Activated CD4-positive, alpha-beta T cell treated with anti-CD3 and anti-CD28 coated beads, Interleukin-2, amount 50 U/mL, for 1 hour (primary cell): ENCODE measurements at regions not wholly inside any gene's neighbourhood (a gene's known extent, or its start where the extent isn't known, plus 50 kb on each side); places are given as distances from the start of the nearest gene placed in this dataset.

Experiments used
- DNase-seq: peaks from one replicate; pipeline ENCODE4 v3.0.0-alpha.2; 2020

- no peak for DNase-seq
Observed at GRCh38 chr5:38023371-38023770, 183.5 kb upstream of the GDNF start.

GRCh38 chr5:38022631-38023030 is 182.8 kb upstream of the GDNF start:
- no peak for DNase-seq

GRCh38 chr5:38018016-38018415 is 178.2 kb upstream of the GDNF start:
- no peak for DNase-seq

GRCh38 chr5:38013107-38013506 is 173.3 kb upstream of the GDNF start:
- no peak for DNase-seq

- DNase-seq, result no peak
Observed at GRCh38 chr5:38011668-38012188, 171.9 kb upstream of the GDNF start.

GRCh38 chr5:38009749-38010358 is 170.0 kb upstream of the GDNF start:
- DNase-seq, result no peak

- DNase-seq, result no peak
Observed at GRCh38 chr5:38008198-38008597, 168.4 kb upstream of the GDNF start.

- DNase-seq, result no peak
Observed at GRCh38 chr5:37999593-37999992, 159.8 kb upstream of the GDNF start.

GRCh38 chr5:37996918-37997317 is 157.1 kb upstream of the GDNF start:
- DNase-seq, result no peak

- no peak for DNase-seq
Observed at GRCh38 chr5:37994729-37995128, 154.9 kb upstream of the GDNF start.

- DNase-seq, result no peak
Observed at GRCh38 chr5:37991301-37992299, 151.8 kb upstream of the GDNF start.

GRCh38 chr5:37989884-37990283 is 150.0 kb upstream of the GDNF start:
- DNase-seq, result no peak

- DNase-seq, result no peak
Observed at GRCh38 chr5:37988454-37989046, 148.7 kb upstream of the GDNF start.

GRCh38 chr5:37984300-37984699 is 144.5 kb upstream of the GDNF start:
- DNase-seq, result no peak

GRCh38 chr5:37983463-37983862 is 143.6 kb upstream of the GDNF start:
- DNase-seq, result no peak

- no peak for DNase-seq
Observed at GRCh38 chr5:37979559-37979958, 139.7 kb upstream of the GDNF start.

- no peak for DNase-seq
Observed at GRCh38 chr5:37975531-37975930, 135.7 kb upstream of the GDNF start.

- no peak for DNase-seq
Observed at GRCh38 chr5:37971483-37972024, 131.7 kb upstream of the GDNF start.

GRCh38 chr5:37966871-37967270 is 127.0 kb upstream of the GDNF start:
- DNase-seq, result no peak

- DNase-seq, result no peak
Observed at GRCh38 chr5:37966291-37966690, 126.5 kb upstream of the GDNF start.

- DNase-seq, result no peak
Observed at GRCh38 chr5:37962389-37962788, 122.5 kb upstream of the GDNF start.

GRCh38 chr5:37957218-37957617 is 117.4 kb upstream of the GDNF start:
- DNase-seq, result no peak

GRCh38 chr5:37955748-37956147 is 115.9 kb upstream of the GDNF start:
- no peak for DNase-seq
